ENCODE measurements at regions not wholly inside any gene's neighbourhood (a gene's known extent, or its start where the extent isn't known, plus 50 kb on each side); places are given as distances from the start of the nearest gene placed in this dataset.

- TF ChIP-seq E2F4 (CRISPR knock-in tag; IDR thresholded peaks at IDR 0.05; ENCODE audit: borderline replicate concordance, low read depth) (no peak), ZBTB43 (CRISPR knock-in tag; IDR thresholded peaks at IDR 0.05) (no peak), NFYB (CRISPR knock-in tag; conservative IDR thresholded peaks at IDR 0.05; ENCODE audit: low read depth) (no peak), NR3C1 (CRISPR knock-in tag; conservative IDR thresholded peaks at IDR 0.05; ENCODE audit: low read depth) (no peak), ZNF138 (CRISPR knock-in tag; conservative IDR thresholded peaks at IDR 0.05) (no peak), FOXP1 (CRISPR knock-in tag; IDR thresholded peaks at IDR 0.05; ENCODE audit: borderline replicate concordance) (no peak), ZNF425 (CRISPR knock-in tag; conservative IDR thresholded peaks at IDR 0.05) (no peak), IRF2 (CRISPR knock-in tag; IDR thresholded peaks at IDR 0.05; ENCODE audit: borderline replicate concordance, low read depth) (no peak), ZNF219 (CRISPR knock-in tag; IDR thresholded peaks at IDR 0.05; ENCODE audit: borderline replicate concordance) (no peak), ETV6 (CRISPR knock-in tag; IDR thresholded peaks at IDR 0.05) (no peak), GABPB1 (CRISPR knock-in tag; IDR thresholded peaks at IDR 0.05) (no peak), TP53 (CRISPR knock-in tag; IDR thresholded peaks at IDR 0.05) (no peak), OVOL2 (CRISPR knock-in tag; IDR thresholded peaks at IDR 0.05; ENCODE audit: borderline replicate concordance) (no peak), ARID4B (CRISPR knock-in tag; IDR thresholded peaks at IDR 0.05; ENCODE audit: borderline replicate concordance) (no peak), USF1 (CRISPR knock-in tag; IDR thresholded peaks at IDR 0.05) (no peak)
Measured at GRCh38 chrX:115989686-115990085, 180.9 kb upstream of the AGTR2 start (continued).

GRCh38 chrX:116009346-116009745 is 161.2 kb upstream of the AGTR2 start:
- DNase-seq (ENCODE audit: low spot score), result no peak
- peaks cover 35% of the 10 kb centered on the region for H3K9me3 Mint-ChIP-seq
- CTCF ChIA-PET, result interaction anchor here (1.5 kb wide), 1 partner anchor 20 kb away, joined by 6 read pairs; no protein-coding TSS in a partner anchor
- peaks cover 33% of the 10 kb centered on the region for H3K36me3 Mint-ChIP-seq
- TF ChIP-seq ZNF425 (CRISPR knock-in tag; conservative IDR thresholded peaks at IDR 0.05), result no peak
- TF ChIP-seq SMAD4 (CRISPR knock-in tag; IDR thresholded peaks at IDR 0.05), result no peak
- no peak for TF ChIP-seq E2F5 (CRISPR knock-in tag; IDR thresholded peaks at IDR 0.05)
- no peak for TF ChIP-seq HMGXB4 (CRISPR knock-in tag; IDR thresholded peaks at IDR 0.05)
- TF ChIP-seq TEAD4 (CRISPR knock-in tag; IDR thresholded peaks at IDR 0.05), result no peak
- no peak for TF ChIP-seq ZNF138 (CRISPR knock-in tag; conservative IDR thresholded peaks at IDR 0.05)
- TF ChIP-seq TP53 (CRISPR knock-in tag; IDR thresholded peaks at IDR 0.05), result no peak
- no peak for TF ChIP-seq CBFB (CRISPR knock-in tag; IDR thresholded peaks at IDR 0.05; ENCODE audit: low read depth)
- POLR2A ChIA-PET, result no interaction called here
- H3K4me1 Mint-ChIP-seq, result peaks cover 25% of the 10 kb centered on the region
- peaks cover 17% of the 10 kb centered on the region for H3K27me3 Mint-ChIP-seq (ENCODE audit: low read depth)
- 0 out of 2 replicates have a peak, but pooled peaks have one; percentile 16 for ATAC-seq
- H3K4me3 Mint-ChIP-seq, result no peak overlapping the region
- no peak overlapping the region for H3K27ac Mint-ChIP-seq

All from WTC11 (cell line).